Kidney epithelial cell (primary cell): ENCODE measurements at regions not wholly inside any gene's neighbourhood (a gene's known extent, or its start where the extent isn't known, plus 50 kb on each side); places are given as distances from the start of the nearest gene placed in this dataset.

Experiments
- DNase-seq: peaks from one replicate; pipeline ENCODE4 v3.0.0-alpha.2; 2010; ENCODE audit warnings: low read depth
- H3K27me3 ChIP-seq: 2 replicates; pipeline ENCODE4 v1.6.0; 2011; ENCODE audit warnings: low read length; ENCODE audit not compliant: control insufficient read depth, insufficient read depth
- H3K36me3 ChIP-seq: 2 replicates; pipeline ENCODE4 v1.5.1; 2011; ENCODE audit warnings: low read length; ENCODE audit not compliant: control insufficient read depth, insufficient read depth
- H3K4me3 ChIP-seq: 2 replicates; pipeline ENCODE4 v1.5.1; 2011; ENCODE audit warnings: low read depth, mild to moderate bottlenecking, control low read depth, low read length
- CTCF ChIP-seq: IDR thresholded peaks from 2 replicates; pipeline ENCODE4 v1.5.1; 2011; ENCODE audit warnings: mild to moderate bottlenecking, moderate library complexity, low read length, control low read depth, inconsistent platforms; ENCODE audit not compliant: insufficient read depth, poor library complexity, severe bottlenecking

- no peak for DNase-seq
- no peaks in the 10 kb centered on the region for H3K36me3 ChIP-seq
- no peak overlapping the region for H3K4me3 ChIP-seq
- no peaks in the 10 kb centered on the region for H3K27me3 ChIP-seq
- TF ChIP-seq CTCF, result no peak
Measured at GRCh38 chr12:13463189-13463588, 266.7 kb downstream of the EMP1 start.

- no peak overlapping the region for H3K4me3 ChIP-seq
- H3K27me3 ChIP-seq, result no peaks in the 10 kb centered on the region
- TF ChIP-seq CTCF, result no peak
- no peak for DNase-seq
- no peaks in the 10 kb centered on the region for H3K36me3 ChIP-seq
Measured at GRCh38 chr12:13462450-13462849, 265.9 kb downstream of the EMP1 start.

- H3K36me3 ChIP-seq, result no peaks in the 10 kb centered on the region
- no peaks in the 10 kb centered on the region for H3K27me3 ChIP-seq
- TF ChIP-seq CTCF, result no peak
- no peak for DNase-seq
- no peak overlapping the region for H3K4me3 ChIP-seq
Measured at GRCh38 chr12:13455778-13456144, 259.2 kb downstream of the EMP1 start.

GRCh38 chr12:13454991-13455777, 258.7 kb downstream of the EMP1 start:
- Histone ChIP-seq H3K36me3 (no peaks in the 10 kb centered on the region), H3K4me3 (no peak overlapping the region), H3K27me3 (no peaks in the 10 kb centered on the region)
- no peak for DNase-seq
- no peak for TF ChIP-seq CTCF

GRCh38 chr12:13452955-13453570, 256.5 kb downstream of the EMP1 start:
- Histone ChIP-seq H3K27me3 (no peaks in the 10 kb centered on the region), H3K4me3 (no peak overlapping the region), H3K36me3 (no peaks in the 10 kb centered on the region)
- no peak for TF ChIP-seq CTCF
- DNase-seq, result no peak
